Mesendoderm (in vitro differentiated cells): ENCODE measurements at regions not wholly inside any gene's neighbourhood (a gene's known extent, or its start where the extent isn't known, plus 50 kb on each side); places are given as distances from the start of the nearest gene placed in this dataset.
A peak's percentile ranks its signal among the peaks of the same experiment; 100 is the strongest.

Experiments used
- DNase-seq: peaks from one replicate; pipeline ENCODE4 v3.0.0; 2013
- H2AK5ac ChIP-seq: 2 replicates; pipeline ENCODE4 v1.6.1; 2013; ENCODE audit warnings: low read length, inconsistent platforms
- H2BK120ac ChIP-seq: 2 replicates; pipeline ENCODE4 v1.6.1; 2013; ENCODE audit warnings: low read depth, mild to moderate bottlenecking, low read length, moderate library complexity, mixed read lengths
- H2BK15ac ChIP-seq: replicated peaks from 2 replicates; pipeline ENCODE4 v1.6.1; 2013; ENCODE audit warnings: low read depth, mild to moderate bottlenecking, moderate library complexity
- H2BK5ac ChIP-seq: 2 replicates; pipeline ENCODE4 v1.6.1; 2013; ENCODE audit warnings: low read length, inconsistent platforms
- H3K18ac ChIP-seq: 2 replicates; pipeline ENCODE4 v1.6.1; 2013; ENCODE audit warnings: mild to moderate bottlenecking, low read length, mixed read lengths
- H3K23ac ChIP-seq: one replicate; pipeline ENCODE4 v1.6.1; 2013; ENCODE audit warnings: low read length
- H3K27ac ChIP-seq: 2 replicates; pipeline ENCODE4 v1.5.1; 2013; ENCODE audit warnings: low read depth, mild to moderate bottlenecking, inconsistent platforms, low read length, moderate library complexity
- H3K27me3 ChIP-seq: 2 replicates; pipeline ENCODE4 v1.6.1; 2013; ENCODE audit warnings: low read length, control low read depth, mild to moderate bottlenecking, inconsistent platforms; ENCODE audit not compliant: insufficient read depth, poor library complexity
- H3K36me3 ChIP-seq: 2 replicates; pipeline ENCODE4 v1.6.1; 2013; ENCODE audit warnings: low read length, inconsistent platforms; ENCODE audit not compliant: control insufficient read depth, insufficient read depth
- H3K4ac ChIP-seq: one replicate; pipeline ENCODE4 v1.6.1; 2013; ENCODE audit warnings: low read depth, mild to moderate bottlenecking, low read length, moderate library complexity
- H3K4me1 ChIP-seq: 2 replicates; pipeline ENCODE4 v1.6.1; 2013; ENCODE audit warnings: low read depth, low read length, inconsistent platforms; ENCODE audit not compliant: control insufficient read depth
- H3K4me2 ChIP-seq: 2 replicates; pipeline ENCODE4 v1.6.1; 2013; ENCODE audit warnings: low read length
- H3K4me3 ChIP-seq: 2 replicates; pipeline ENCODE4 v1.5.1; 2013; ENCODE audit warnings: mild to moderate bottlenecking, low read length
- H3K56ac ChIP-seq: one replicate; pipeline ENCODE4 v1.6.1; 2013; ENCODE audit warnings: low read length
- H3K79me1 ChIP-seq: 2 replicates; pipeline ENCODE4 v1.6.1; 2013; ENCODE audit warnings: low read length, inconsistent platforms
- H3K79me2 ChIP-seq: 2 replicates; pipeline ENCODE4 v1.6.1; 2013; ENCODE audit warnings: mild to moderate bottlenecking, low read length; ENCODE audit not compliant: control insufficient read depth, insufficient read depth
- H3K9ac ChIP-seq: 2 replicates; pipeline ENCODE4 v1.6.1; 2013; ENCODE audit warnings: low read length, inconsistent platforms
- H4K5ac ChIP-seq: one replicate; pipeline ENCODE4 v1.6.1; 2013; ENCODE audit warnings: low read length
- H4K8ac ChIP-seq: one replicate; pipeline ENCODE4 v1.6.1; 2013; ENCODE audit warnings: low read depth, mild to moderate bottlenecking, control low read depth, low read length, moderate library complexity
- WGBS: extraction: QIAGEN DNeasy Blood & Tissue Kit; methylation state at CpG from one replicate; pipeline ENCODE4 v1.1.7; 2013; ENCODE audit warnings: low lambda C conversion rate, missing lambda C conversion rate; ENCODE audit not compliant: insufficient coverage; ENCODE audit errors: extremely low coverage; 5-methylcytosine and 5-hydroxymethylcytosine counted together

DNA sequence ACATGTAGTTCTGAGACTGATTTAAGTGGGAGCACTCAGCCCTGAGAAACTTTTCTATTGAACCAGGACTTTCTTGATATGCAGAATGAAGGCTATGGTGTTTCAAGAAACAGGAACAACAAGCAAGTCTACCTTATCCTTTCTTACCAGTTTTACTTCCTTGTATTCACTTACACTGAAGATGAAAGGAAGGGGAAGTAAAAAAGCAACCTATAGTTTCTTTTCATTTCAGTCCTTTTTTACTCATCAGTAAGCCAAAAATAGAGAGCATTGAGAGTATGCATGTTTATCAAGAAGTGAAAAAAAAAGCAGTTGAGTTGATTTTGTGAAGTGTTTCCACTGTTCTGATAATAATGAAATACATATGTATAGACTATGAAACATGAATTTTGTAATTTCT is 1010.3 kb downstream of the AMY1C start:
- no peak overlapping the region for H2BK15ac ChIP-seq
- no peak overlapping the region for H4K8ac ChIP-seq
- H3K4me2 ChIP-seq = no peak overlapping the region
- no peak overlapping the region for H3K4ac ChIP-seq
- DNase-seq = no peak
- no peak overlapping the region for H3K18ac ChIP-seq
- no peak overlapping the region for H2BK120ac ChIP-seq
- no peaks in the 10 kb centered on the region for H3K27me3 ChIP-seq
- no peaks in the 10 kb centered on the region for H3K4me1 ChIP-seq
- H2AK5ac ChIP-seq = no peak overlapping the region
- no peaks in the 10 kb centered on the region for H3K36me3 ChIP-seq
- no peak overlapping the region for H3K23ac ChIP-seq
- no peak overlapping the region for H3K27ac ChIP-seq
- no peak overlapping the region for H3K56ac ChIP-seq
- no peak overlapping the region for H4K5ac ChIP-seq
- no peak overlapping the region for H2BK5ac ChIP-seq
- H3K9ac ChIP-seq = no peak overlapping the region
- no peak overlapping the region for H3K4me3 ChIP-seq
- H3K79me1 ChIP-seq = no peaks in the 10 kb centered on the region
- no peaks in the 10 kb centered on the region for H3K79me2 ChIP-seq

DNA sequence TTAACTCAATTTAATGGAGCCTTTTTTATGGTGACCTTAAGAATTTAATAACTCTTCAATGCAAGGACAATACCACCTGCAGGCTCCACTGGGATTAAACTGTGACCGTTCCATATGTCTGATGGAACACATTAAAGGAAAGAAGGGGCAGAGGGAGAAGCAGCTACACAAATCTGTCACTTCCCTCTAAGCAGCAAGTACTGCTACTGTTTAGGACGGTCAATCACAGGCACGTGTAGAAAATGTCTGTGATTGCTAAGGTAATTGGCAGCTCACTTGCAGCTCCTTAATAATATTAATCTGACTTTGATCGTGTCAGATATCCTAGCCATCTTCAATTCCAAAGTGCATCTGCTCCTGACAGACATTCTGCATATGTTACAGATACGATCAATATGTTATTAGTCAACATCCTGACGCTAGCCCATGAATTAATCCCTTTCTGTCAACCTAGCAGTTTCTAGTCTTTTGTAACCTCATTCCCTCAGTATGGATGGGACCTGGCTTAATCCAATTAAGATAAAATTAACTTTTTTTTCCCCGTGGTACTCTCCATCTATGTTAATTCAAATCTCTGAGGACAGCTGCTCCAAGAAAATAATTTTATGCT is 1012.4 kb downstream of the AMY1C start:
- Histone ChIP-seq H3K4ac (no peak overlapping the region), H2BK5ac (no peak overlapping the region), H2BK15ac (no peak overlapping the region), H3K9ac (no peak overlapping the region), H2AK5ac (no peak overlapping the region), H4K5ac (no peak overlapping the region), H3K36me3 (no peaks in the 10 kb centered on the region), H3K27me3 (no peaks in the 10 kb centered on the region), H2BK120ac (no peak overlapping the region), H4K8ac (no peak overlapping the region), H3K4me1 (no peaks in the 10 kb centered on the region), H3K79me1 (no peaks in the 10 kb centered on the region), H3K4me2 (no peak overlapping the region), H3K27ac (no peak overlapping the region), H3K23ac (no peak overlapping the region), H3K79me2 (no peaks in the 10 kb centered on the region), H3K18ac (no peak overlapping the region), H3K4me3 (no peak overlapping the region), H3K56ac (no peak overlapping the region)
- DNase-seq = peak; percentile 1
- no CpG with 5 or more reads among the region's 7 CpGs for WGBS

GRCh38 chr1:104765085-104765484 is 1015.4 kb downstream of the AMY1C start:
- WGBS = no CpG with 5 or more reads among the region's 1 CpG

GRCh38 chr1:104768466-104768865 is 1018.8 kb downstream of the AMY1C start:
- H4K5ac ChIP-seq = no peak overlapping the region
- H2BK120ac ChIP-seq = no peak overlapping the region
- DNase-seq = no peak
- H3K4ac ChIP-seq = no peak overlapping the region
- H3K4me2 ChIP-seq = no peak overlapping the region
- no peaks in the 10 kb centered on the region for H3K4me1 ChIP-seq
- no CpG with 5 or more reads among the region's 3 CpGs for WGBS
- H3K23ac ChIP-seq = no peak overlapping the region
- no peak overlapping the region for H4K8ac ChIP-seq
- no peak overlapping the region for H2BK15ac ChIP-seq
- H3K36me3 ChIP-seq = no peaks in the 10 kb centered on the region
- H3K56ac ChIP-seq = no peak overlapping the region
- no peak overlapping the region for H3K9ac ChIP-seq
- no peak overlapping the region for H3K27ac ChIP-seq
- no peak overlapping the region for H2BK5ac ChIP-seq
- no peak overlapping the region for H3K4me3 ChIP-seq
- H3K18ac ChIP-seq = no peak overlapping the region
- no peaks in the 10 kb centered on the region for H3K79me1 ChIP-seq
- H3K79me2 ChIP-seq = no peaks in the 10 kb centered on the region
- no peaks in the 10 kb centered on the region for H3K27me3 ChIP-seq
- no peak overlapping the region for H2AK5ac ChIP-seq

More at GRCh38 chr1:104765085-104765484, 1015.4 kb downstream of the AMY1C start:
- no peak overlapping the region for H3K23ac ChIP-seq
- no peaks in the 10 kb centered on the region for H3K36me3 ChIP-seq
- H4K5ac ChIP-seq = no peak overlapping the region
- no peak overlapping the region for H3K18ac ChIP-seq
- no peak overlapping the region for H3K4me3 ChIP-seq
- no peak overlapping the region for H3K4ac ChIP-seq
- no peak overlapping the region for H3K56ac ChIP-seq
- H2AK5ac ChIP-seq = no peak overlapping the region
- DNase-seq = no peak
- no peak overlapping the region for H3K27ac ChIP-seq
- H2BK5ac ChIP-seq = no peak overlapping the region
- no peak overlapping the region for H4K8ac ChIP-seq
- H3K79me1 ChIP-seq = no peaks in the 10 kb centered on the region
- H3K27me3 ChIP-seq = no peaks in the 10 kb centered on the region
- no peak overlapping the region for H2BK15ac ChIP-seq
- H3K4me2 ChIP-seq = no peak overlapping the region
- H3K4me1 ChIP-seq = no peaks in the 10 kb centered on the region
- H2BK120ac ChIP-seq = no peak overlapping the region
- no peak overlapping the region for H3K9ac ChIP-seq
- no peaks in the 10 kb centered on the region for H3K79me2 ChIP-seq

GRCh38 chr1:104780470-104781078 is 1030.9 kb downstream of the AMY1C start:
- Histone ChIP-seq H3K56ac (no peak overlapping the region), H3K27ac (no peak overlapping the region), H3K18ac (no peak overlapping the region), H3K4me2 (no peak overlapping the region), H3K4ac (no peak overlapping the region), H3K4me1 (no peaks in the 10 kb centered on the region), H3K4me3 (no peak overlapping the region), H2BK15ac (no peak overlapping the region), H3K79me1 (no peaks in the 10 kb centered on the region), H2AK5ac (no peak overlapping the region), H2BK5ac (no peak overlapping the region), H2BK120ac (no peak overlapping the region), H3K23ac (no peak overlapping the region), H3K36me3 (no peaks in the 10 kb centered on the region), H4K8ac (no peak overlapping the region), H3K27me3 (no peaks in the 10 kb centered on the region), H3K9ac (no peak overlapping the region), H3K79me2 (no peaks in the 10 kb centered on the region), H4K5ac (no peak overlapping the region)
- DNase-seq = peak; percentile 46
- no CpG with 5 or more reads among the region's 6 CpGs for WGBS
